ENCODE measurements at regions not wholly inside any gene's neighbourhood (a gene's known extent, or its start where the extent isn't known, plus 50 kb on each side); places are given as distances from the start of the nearest gene placed in this dataset.

DNA sequence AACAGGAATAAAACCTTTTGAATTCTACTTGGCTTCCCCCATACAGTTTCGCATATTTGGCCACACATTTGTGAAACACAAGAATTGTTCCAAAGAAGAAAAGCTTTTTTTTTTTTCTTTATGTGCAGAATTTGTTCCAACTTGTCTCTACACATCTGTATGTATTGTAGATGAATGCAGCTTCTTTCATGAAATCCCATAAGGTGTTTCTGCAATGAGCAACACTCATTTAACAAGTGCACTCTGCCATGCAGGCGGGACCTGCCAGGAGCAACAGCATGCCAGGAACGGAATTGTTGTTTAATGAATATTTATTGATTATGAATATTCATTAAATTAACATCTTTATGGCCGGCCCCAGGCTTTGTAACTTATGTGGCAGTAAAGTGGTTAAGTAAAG lies 1075.0 kb downstream of the TTLL7 start:
- no peak for DNase-seq

DNA sequence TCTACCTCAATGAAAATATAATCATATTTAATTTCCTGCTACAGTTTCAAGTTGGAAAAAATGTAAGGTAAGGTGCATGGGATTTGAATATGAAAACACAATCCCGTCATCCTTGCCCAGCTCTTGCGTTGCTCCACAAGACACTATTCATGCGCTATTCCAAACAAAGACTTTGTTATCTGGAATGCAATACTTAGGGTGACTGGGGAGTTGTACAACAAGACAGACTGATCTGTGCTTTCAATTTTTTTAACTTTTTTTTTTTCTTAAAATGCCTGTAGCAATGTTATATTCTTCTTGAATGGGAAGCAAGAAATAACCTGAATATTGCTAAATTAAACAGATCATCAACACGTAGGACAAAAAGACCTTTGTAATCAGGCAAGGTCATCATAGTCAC lies 1077.2 kb downstream of the TTLL7 start:
- no peak for DNase-seq

DNA sequence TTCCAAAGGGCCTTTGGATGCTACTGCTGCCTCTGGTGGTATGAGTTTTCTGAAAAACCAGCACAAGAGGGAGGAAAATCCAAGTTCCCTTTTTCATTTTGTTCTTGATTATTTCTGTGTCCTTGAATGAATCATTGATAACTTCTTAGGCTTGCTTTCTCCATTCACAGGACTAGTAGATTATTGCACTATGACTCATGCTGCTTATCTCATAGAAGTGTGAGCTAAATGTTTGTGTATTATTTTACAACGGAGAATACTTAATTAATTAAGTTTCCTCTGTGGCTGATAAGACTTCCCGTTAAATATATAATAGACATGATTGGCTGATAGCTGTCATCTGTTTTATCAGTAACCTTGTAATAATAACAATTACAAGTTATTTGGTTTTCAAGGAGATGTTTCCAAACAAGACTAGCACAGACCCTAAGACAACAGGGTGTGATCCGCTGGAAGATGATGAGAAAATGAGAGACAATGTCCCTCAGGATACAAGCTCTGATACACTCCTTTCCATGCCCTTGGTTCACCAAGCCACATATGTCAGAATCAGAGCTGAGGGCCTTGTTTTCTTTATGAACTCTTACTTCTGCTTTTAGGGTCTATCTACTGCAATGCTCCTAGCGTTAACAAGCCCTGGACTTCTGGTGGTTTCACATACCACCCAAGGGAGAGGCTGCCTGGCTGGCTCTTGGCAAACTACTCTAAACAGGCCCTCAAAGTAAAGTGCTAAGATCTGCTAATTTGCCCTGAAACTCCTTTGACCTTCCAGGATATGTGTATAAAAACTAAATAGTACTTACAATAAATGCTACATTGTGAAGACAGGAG lies 1078.3 kb downstream of the TTLL7 start:
- DNase-seq = no peak

DNA sequence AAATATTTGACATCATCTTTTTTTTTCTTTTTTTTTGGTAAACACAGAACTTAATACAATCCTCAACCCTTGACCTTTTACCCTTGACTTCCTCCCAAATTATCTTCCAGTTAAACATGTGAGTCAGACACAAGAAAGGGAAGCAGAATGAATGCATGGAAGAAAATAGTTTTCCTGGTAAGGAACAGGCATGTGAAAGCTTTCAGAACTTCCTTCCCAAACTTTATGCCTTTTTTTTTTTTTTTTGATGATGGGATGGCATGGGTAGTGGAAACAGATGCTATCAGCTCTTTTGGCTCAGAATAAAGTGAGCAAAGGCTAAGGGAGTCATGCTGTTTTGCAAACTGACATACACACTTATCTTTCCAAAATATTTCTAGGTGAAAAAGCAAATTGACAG lies 1079.1 kb downstream of the TTLL7 start:
- DNase-seq = no peak

DNA sequence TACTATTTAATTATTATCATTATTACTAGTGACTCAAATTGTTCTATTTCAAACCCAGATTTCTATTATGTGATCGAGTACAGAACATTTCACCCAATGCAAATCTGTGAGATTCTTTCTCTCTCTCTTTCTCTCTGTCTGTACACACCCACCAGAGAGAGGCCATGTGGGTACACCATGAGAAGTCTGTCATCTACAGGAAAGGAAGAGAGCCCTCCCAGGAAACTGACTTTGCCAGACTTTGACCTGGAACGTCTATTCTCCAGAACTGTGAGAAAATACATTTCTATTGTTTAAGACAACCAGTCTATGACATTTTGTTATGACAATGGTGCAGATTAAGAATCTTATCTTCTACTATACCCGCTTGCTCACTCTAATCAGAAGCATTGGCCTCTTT lies 1091.6 kb downstream of the TTLL7 start:
- no peak for DNase-seq

DNA sequence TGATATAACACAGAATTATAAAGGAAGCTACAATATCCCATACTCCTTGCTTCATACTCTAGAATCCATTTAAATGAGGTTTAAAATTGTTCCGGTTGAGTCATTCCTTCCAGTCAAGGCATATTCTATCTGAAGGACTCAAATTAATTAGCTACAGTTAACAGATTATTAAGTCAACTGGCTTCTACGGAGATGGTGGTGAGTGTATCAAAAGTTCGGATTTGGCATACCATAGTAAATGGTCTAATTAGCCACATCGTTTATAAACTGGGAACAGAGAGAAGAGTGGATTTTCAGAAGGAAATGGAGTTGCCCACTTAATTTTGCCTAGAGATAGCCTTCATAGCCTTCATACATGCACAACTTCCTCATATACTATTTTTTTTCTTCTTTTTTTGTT lies 1095.3 kb downstream of the TTLL7 start:
- DNase-seq = no peak

DNA sequence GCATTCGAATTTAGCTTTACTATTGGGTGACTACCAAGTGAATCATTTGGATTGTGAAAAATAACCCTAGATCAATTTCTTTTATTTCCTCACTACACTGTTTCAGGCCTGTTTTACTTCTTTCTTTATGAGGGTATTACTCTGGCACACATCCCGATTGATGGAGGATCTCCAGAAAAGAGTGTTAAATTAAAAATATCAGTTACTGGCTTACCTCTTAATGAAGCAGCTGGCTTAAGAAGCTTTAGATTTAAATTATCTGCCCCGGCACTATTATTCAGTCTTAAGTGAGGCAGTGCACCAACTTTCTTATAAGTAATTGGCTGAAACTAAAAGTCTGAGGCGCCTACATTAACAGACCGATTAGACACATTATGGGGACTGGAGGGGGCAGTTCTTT lies 1097.4 kb downstream of the TTLL7 start:
- DNase-seq = no peak

DNA sequence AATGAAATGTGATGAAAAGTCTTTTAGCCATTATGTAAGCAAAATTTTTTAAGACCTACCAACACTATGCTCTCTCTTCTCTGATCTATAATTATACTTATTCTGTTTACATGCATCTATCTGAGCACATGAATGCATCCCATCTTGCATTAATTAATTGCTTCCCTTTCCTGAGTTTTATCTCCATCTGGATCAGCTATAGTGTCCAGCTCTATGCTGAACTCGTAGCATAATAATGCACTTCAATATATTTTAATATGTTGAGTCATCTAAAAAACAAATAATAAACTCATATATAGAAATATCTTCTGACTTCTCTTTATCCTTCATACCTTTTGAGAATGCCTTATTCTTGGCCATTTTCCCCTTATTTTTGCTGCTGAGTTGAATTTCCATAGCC lies 1097.8 kb downstream of the TTLL7 start:
- no peak for DNase-seq

DNA sequence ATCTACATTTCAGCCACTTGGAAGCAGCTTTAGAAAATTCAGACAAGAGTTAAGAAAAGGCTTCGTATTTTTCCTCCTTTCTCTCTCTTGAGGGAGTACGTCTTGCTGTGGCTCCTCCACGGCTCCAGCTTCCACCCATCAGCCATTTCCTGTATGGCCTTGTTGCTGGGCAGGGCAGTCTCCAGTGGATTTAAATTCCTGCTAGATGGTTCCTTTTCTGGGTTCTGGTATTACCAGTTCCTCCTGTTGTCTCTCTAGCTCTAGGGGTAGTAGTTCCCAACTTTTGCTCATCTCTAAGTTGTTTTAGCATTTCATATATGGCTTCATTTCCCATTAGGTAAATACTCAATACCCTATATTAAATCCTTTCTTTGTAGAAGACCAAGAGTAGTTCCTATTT lies 1098.3 kb downstream of the ADGRL2 start:
- DNase-seq = no peak

DNA sequence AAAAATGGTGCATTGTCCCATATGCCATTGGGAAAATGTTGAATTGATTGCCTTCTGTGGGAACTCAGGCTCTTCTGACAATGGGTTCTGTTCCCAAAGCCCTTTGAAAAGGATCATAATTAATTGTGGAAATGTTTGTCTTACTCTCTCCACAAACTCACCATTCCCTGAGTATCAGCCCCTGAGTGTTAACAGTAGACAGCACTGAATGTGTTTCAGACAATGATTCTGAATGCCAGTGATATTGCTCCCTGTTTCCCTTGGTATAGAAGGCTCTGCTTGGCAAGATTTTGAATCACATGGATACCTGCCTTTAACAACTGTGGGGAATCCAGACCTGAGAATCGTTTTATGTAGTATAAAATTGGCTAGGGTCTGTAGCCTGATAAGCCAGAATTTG lies 1096.8 kb downstream of the ADGRL2 start:
- DNase-seq = no peak

DNA sequence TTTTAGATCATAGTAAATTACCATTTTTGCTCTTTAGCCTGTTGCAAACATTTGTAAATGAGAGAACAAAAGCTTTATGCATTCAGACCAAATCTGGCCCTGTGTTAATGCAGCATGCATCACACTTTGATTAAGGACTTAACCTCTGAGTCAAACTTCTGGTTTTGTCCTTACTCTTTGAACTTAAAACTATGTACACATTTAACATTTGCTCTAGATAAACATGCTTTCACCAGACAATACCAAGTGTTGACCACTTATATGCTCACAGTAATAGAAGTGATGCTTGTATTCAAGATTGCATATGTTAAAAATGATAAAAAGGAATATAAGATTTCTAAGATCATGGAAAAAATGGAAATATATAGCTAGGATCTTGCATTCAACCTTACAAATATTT lies 1095.3 kb downstream of the ADGRL2 start:
- no peak for DNase-seq

DNA sequence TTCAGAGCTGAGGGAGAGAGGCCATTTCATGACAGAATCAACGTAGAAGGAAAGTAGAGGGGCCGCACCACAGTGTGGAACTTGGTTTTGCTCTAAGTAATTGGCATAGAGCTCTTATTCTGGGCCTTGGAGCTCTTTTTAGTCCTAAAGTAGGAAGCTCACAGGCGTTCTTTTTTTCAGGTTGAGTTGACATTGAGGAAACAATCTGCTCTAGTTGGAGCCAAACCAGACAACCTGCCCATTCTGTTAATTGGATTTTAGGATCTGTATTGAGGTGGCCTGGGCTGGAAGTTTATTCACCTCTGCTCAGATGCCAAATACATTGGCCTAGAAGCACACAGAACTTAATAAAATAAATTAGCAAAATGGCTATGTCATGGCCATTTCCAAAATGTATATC lies 1093.9 kb downstream of the ADGRL2 start:
- no peak for DNase-seq

DNA sequence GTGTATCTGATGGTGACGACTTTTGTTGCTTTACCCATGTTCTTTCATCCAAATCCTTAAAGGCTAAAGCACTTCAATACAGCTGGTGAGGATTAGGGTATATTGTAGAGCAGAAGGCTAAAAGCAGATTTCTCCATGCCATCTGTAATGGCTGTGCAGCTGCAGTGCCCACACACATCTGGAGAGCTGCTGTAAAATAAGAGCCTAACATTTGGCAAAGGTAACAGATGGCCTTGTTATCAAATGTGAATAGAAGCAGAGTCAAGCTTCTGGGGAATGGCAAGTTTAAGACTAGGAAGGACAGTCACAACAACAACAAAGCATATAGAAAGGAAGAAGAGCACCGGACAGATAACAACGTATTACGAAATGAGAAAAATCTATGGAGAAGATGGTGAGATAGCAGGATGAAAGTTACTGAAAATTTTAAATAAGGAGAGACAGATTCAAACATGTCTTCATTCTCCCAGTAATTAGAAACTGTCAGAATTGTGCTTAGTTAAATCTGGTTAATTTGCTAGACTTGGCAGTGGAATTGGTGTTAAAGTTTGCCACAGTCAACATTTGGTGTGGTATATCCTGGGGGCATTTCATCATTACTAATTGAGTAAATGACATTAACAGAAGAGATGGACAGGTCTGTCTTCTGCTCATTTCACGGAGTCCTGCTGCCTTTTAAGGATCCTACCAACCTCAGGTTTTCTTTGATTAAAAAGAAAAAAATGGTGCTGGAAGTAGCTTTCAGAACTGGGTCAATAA lies 1093.2 kb downstream of the ADGRL2 start:
- peak; percentile 72 for DNase-seq

DNA sequence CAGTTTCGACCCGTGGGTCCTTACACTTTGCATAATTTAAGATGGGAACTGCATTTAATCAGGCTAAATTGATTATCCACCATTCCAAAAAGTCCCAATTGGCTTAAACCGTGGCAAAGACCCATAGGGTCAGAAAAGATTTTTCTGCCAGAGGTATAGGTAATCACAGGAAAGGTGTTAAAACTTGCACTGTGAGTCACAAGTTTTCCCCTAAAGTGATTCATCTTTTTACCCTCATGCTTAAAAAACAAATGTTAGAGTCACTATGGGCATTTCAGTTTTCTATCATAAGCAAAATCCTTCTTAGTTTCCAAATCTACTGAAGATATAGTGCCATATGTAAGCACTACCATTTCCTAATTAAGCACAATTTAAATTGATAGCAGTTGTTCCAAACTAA lies 1079.8 kb downstream of the ADGRL2 start:
- DNase-seq = no peak

DNA sequence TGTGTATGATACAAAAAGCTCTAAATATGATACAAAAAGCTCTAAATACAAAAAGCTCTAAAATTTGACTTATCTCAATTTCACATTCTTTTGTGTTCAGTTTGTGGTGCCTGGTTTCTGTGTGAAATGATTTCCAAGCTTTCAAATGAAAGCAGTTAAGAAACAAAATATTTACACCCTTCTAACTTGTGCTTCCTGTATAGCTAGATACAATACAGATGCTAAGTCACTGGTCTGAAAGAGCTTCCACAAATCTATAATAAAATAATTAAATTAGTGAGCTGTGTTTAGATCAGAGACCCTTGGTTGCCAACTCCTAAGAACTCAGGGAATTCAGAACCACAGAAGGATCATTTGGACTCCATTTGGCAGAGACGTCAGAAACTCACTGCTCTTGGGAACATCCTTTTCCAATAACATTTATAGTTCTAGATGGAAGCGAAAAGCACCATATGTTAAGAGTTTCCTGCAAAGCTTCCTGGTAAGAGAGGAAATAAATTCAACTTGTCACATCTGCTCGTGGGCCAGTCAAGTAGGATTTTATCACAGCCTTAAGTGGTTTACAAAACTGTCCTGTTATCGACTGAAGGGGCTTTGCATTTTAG lies 1079.1 kb downstream of the ADGRL2 start:
- no peak for DNase-seq

DNA sequence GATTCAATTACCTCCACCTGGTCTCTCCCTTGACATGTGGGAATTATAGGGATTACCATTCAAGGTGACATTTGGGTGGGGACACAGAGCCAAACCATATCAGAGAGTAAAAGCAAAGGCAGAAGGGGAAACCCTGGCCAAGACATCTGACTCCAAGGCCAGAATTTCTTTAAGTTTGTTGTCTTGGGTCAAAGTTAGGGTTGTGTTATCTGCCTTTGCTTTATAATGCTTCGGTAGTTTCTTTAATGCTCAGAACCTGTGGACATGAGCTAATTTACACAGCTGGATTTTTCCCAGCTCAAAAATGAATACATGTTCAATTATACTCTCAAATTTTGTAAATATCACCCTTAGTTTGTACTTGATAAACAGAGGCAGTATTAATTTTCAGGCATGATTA lies 1074.4 kb downstream of the ADGRL2 start:
- no peak for DNase-seq

DNA sequence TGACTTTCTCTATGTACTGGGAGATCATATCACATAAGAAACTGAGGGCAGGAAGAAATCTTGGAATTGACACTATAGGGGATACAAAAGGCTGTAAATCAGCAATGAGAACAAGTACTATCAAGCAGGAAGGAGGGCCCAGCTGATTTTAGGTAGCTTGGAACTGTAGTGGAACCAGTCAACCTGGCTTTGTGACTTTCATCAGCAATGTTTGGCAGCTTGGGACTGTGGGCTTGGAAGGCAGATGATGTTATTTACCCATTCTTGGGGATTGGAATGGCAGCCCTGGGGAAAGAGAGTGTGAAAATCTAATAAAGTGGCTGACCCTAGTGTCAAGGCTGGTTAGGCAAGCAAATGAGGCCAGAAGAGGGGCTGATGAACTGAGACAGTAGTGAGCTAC lies 1073.3 kb downstream of the ADGRL2 start:
- no peak for DNase-seq

DNA sequence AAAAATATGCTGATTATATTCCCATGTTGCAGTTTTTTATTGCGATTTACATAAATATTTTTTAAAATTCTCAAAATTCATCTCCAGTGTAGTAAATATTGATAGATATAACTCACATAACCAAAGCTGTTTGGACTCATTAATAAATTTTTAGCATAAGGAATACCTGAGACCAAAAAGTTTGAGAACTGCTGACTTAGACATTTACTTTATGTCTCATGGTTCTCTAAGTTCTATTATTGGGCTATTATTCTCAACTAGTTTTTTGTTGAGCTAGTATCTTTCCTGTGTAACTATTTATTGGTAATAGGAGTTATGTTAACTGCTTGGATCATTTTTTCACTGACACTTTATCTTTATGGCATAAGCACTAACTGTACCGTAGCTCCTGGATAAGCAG lies 1069.6 kb downstream of the ADGRL2 start:
- DNase-seq = no peak

DNA sequence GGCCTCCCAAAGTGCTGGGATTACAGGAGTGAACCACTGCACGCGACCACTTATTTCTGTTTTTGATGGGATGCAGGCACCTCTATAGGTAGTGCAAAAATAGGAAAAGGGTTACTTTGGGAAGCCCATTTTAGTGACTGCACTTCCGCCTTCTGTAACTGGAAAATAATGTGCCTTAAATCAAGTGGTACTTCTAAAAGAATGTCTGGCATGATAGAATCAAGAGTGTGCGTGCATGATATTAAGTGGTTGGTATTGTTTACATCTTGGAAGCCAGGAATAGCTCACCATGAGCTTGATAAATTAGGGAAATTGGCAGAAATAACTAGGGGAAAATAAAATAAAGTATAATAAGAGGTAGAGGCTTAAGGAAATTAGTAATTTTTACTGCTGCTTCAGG lies 1067.0 kb downstream of the ADGRL2 start:
- DNase-seq = no peak

DNA sequence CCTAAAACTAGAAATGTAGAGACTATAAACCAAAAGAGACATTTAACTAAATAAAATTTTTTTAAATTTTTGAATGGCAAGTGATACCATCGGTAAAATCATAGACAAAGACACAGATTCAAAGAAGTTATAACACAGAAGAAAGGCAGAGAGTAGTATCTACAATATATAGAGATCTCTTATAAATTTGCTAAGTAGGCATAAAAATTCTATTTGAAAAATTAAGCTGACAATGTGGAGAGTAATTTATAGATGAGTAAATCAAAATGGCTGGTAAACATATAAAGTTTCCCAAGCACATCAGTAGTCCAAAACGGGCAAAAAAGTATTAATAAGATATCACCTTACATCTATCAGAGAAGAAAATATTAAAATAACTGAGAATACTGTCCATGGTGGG lies 1061.0 kb downstream of the ADGRL2 start:
- no peak for DNase-seq

DNA sequence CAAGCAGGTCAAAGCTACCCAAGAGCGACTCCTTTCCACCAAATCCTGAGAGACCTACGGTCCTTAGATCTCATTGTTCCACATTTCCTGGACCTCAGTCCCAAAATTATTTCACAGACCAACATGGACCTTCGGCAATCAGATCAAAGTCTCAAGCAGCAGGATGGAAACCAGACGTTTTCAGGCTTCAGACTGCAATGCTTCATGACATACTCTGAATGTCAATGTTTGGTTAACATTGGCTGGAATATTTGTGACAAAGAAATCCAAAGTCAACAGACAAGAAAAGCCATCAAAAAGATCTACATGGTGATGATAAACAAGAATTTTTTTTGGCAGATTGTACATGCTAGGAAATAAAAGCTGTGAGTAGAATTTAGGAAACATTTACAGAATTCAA lies 1057.3 kb downstream of the ADGRL2 start:
- no peak for DNase-seq

DNA sequence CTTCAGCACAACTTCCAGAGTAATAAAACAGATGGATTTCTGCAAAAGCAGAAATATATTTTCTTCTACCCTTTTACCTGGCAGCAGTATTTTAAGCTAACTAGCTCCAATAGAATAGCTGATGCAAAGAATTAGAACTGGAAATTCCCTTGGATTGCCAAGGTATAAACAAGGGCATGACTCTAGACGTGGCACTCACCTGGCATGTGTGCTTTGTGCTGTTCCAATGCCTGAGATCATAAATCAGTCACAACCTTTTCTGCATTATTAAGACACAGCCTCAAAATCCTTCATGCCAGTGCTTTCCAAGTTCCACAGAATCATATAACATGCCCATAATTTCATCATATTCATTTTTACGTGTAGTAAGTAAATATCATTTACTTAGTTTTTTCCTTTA lies 1048.7 kb downstream of the ADGRL2 start:
- DNase-seq = no peak

DNA sequence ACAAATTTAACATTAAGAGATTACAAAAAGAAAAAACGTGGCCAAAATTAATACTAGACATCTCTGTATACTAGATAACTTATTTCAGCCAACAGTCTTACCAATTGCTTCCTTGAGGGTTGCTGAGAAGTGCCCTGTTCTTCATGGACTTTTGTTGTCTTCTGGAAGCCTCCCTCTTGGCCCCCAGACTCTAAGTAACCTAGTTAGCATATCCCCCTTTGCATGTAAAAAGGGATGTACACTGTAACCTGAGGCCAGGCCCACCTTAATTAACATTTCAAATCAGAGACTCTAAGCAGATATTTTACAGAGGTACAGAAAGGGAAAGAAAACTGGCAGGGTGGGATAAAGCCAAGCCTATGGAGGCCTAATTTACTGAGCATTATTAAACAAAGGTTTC lies 1047.3 kb downstream of the ADGRL2 start:
- DNase-seq = no peak

DNA sequence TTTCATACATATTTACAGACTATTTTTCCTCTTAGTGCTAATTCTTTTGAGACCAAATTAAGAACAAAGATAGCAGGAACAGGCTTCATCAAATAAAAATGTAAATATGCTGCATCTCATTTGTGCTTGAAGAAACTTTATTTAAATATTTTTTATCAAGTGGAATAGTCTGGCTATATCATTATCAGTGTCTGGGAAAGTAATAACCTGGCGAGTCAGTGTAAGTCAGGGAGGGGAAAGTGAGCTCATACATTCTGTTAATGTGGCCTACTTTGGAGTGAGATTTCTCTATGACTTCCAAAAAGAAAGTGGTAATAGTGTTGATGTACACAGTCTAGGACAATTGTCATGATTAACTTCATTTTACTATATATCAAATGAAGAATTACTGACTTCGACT lies 1045.1 kb downstream of the ADGRL2 start:
- no peak for DNase-seq

Measured in DMS 273 treated with DMSO at 0.1 percent for 48 hours (cell line).